ENCODE measurements at regions not wholly inside any gene's neighbourhood (a gene's known extent, or its start where the extent isn't known, plus 50 kb on each side); places are given as distances from the start of the nearest gene placed in this dataset.
"Not testable (repeated sequence)": the region's sequence is repeated elsewhere in the genome, so short reads cannot be mapped to it uniquely, and the experiment has no call there.

DNA sequence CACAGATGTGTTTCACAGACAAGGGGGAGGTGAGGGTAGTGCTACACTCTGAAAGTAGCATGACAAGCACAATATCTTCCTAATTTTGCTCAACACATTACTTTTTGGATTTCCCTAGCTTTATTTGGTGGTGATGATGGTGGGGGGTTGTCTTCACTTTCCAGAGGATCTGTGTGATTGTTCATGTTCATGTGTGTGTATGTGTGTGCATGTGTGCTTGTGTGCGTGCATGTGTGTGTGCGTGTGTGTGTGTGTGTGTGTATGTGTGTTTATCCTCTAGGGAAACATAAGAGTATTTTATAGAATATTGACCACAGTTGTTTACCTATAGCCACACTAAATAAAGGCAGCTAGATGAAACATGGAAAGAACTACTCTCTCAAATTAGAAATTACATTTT is 183.8 kb upstream of the EYA4 start:
- no peak for DNase-seq

DNA sequence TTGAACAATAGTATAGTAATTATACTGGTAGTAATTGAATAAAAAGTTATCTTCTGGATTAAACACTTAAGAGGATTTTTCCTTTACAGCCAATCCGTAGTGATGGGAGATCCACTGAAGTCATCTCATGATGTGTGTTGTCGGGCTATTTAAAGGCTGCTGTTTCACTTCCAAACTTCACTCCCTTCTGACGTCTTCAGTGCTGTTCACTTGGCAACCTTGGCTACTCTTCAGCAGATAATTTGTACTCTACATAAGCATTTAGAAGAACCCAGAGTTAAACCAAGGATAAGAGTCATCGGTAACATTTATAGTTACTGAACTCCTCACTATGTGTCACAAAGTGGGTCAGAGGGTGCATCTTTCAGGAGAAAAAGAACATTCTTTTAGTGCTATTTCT is 179.1 kb upstream of the EYA4 start:
- DNase-seq, result no peak

DNA sequence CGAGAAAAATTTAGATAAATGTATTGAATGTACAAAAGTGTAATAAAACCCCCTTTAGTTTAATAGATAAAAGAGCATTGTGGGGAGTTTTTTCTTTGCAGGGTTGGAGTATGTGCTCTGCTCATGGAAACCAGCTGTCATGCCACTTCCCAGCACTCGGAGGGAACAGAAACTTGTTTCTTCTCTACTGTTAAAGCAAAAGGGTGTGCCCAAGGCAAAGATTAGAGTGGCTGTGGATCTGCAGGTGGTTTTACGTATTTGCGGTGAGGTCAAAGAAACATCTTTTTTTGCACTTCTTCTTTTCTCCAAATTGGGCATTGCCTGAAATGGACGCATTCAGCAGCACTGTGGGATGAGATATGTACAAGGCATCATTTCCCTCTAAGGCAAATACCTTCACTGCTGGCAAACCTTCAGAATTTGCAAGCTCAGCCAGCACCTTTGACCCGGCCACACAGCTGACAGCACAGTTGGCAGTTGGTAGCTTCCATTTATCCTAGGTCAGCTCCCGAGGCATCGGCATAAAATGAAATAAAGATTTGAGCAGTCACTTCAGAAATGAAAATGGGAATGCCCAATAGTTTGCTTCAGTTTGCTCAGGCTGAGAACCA is 178.4 kb upstream of the EYA4 start:
- DNase-seq, result no peak

DNA sequence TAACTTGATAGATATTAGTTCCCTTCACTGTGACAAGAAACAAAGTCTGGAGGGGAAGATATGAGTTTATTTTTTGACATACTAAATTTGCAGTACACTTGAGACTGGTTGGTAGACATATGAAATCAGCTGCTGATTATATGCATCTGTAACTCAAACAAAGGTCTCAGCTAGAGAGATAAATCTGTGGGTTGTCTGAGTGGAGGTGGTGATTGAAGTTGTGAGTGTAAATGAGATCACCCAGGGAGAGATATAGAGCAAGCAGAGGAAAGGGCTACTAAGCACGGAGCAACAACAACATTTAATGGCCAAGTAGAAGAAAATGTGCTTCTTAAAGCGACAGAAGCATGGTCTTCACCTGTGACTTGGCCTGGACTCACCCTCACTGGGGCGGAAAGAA is 173.2 kb upstream of the EYA4 start:
- no peak for DNase-seq

DNA sequence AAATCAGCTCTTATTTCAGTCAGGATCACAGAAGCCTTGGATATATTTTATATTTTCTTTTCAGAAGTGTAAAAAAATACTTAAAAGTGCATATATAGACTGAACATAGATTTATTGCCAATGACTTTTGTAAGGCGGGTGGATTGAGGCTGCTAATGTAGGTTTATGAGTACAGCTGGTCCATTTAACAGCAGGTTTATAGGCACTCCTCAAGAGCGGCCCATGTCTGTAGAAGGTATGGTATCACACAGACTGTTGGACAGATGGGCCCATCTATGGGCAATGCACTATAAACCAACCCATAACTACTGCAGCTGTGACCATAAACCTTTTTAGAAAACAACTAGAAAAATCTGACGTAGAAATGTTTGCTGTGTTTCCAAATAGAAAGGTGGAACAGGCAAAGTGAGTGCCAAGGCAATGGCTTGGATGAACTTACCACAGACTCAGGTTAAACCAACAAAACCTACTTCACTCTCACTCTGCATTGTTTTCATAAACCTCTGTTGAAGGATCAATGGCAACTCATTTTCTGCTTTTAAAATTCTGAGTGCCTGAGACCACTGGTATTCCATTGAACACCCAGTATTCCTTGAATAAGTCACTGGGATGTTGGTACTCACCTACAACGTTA is 170.6 kb upstream of the EYA4 start:
- DNase-seq, result no peak

DNA sequence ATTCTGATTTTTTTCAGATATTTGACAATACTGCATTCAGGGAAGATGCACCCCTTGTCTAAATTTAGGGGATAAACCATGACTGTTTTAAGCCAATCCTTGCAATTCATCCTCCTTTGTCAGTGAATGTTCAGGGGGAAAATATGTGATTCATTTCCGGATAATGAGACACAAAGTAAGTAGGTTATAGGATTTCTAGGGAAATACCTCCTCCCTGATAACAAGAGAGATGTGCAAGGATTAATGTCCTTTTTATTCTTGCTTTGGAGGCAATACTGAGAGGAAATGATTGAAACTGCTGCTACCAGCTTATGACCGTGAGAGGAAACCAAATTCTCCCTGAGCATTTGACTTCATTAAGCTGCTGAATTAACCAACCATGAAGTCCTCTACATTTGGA is 161.3 kb upstream of the EYA4 start:
- no peak for DNase-seq

DNA sequence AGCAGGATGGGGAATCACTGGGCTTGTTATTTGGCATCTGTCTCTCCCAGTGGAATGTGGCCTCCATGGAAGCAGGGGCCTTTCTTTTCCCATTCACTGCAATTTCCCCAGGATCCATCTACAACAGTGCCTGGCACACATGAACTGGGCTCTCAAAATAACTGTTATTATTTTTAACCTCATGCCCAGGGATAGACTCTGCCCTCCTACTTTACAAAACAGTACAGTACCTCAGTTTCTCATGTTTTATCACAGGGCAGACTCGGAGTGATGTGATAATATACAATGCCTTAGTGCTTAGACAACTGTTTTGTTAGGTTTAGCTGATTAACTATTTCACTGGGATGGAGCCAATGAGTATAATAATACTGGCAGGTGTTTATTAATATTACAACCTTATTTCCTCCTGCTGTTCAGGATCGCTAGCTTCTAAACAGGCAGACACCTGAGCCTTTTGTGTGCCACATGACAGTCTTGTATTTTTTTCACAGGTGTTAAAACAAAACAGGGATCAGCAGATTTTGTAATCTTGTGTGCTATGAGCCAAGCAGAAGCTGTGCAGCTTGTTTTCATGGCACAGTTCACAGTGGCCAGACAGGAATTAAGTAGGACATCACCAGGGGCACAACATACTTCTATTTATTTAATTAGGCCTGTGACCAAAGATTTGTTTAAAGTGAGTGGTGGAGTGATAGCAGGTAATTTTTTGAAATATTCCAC is 157.7 kb upstream of the EYA4 start:
- DNase-seq, result no peak

DNA sequence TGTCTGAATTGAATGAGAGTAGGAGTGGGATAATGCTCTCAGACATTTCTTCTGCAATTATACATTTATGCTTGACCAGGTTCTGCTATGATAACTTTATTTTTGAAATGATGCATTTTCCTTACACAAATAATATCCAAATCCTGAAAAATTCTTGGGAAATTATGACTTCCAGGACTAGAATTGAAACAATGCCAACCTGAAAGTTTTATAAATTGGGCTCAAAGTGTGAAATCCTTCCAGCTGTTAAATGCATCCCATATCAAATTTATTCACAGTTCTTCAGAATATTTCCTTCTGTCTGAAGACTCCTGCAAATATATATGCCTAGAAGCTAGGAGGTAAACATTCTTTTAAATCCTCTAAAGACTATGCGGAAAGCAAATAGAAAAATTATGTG is 155.7 kb upstream of the EYA4 start:
- no peak for DNase-seq

DNA sequence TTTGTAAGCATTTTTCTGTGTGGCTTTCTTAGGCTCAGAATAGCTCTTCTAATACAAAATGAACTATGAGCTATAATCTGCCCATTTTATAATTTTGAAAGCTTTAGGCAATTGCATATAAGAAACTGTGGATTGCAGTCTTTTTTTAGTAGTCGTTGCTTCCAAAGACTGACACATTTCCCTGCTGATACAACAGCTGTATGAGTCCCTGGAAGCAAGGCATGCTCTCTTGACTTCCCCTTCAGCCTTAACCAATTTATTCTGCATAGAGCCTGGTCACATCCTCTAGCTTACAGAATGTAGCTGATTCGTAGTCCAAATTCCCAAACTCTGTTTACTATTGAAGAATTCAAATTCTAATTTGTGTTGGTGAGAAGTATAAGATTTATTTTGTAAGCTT is 155.3 kb upstream of the EYA4 start:
- DNase-seq, result no peak

DNA sequence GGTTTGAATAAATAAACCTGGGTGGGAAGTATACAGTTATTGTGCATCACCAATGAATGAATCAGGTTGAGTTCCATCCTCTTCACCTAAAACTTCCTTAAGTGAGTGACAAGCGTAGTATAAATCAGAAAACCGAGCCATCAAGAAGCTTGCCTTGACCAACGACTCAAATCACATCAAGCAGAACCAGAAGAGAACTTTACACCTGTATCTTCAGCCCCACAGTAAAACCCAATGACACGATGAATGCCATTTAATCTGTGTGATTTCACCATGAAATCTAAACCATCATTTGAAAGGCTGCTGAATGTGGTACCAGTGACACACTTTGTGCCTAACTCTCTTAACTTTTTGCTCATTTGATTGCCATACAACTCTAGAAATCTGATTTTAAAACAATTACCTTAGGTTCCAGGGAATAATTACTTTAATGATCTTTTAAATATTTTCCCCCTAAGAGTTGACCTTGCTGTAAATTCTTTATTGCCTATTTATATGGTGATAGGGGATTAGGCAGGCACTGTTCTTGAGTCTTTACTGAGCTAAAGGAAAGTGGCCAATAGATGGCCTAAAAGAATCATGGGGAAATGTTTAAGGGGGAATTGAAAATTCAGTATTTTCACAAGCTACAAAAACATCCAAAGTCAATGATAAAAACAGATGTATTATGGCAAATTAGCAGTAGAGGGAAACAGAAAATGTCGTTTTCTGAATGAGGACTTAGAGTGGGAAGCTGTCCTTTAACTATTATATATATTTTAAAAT is 152.0 kb upstream of the EYA4 start:
- DNase-seq, result no peak

DNA sequence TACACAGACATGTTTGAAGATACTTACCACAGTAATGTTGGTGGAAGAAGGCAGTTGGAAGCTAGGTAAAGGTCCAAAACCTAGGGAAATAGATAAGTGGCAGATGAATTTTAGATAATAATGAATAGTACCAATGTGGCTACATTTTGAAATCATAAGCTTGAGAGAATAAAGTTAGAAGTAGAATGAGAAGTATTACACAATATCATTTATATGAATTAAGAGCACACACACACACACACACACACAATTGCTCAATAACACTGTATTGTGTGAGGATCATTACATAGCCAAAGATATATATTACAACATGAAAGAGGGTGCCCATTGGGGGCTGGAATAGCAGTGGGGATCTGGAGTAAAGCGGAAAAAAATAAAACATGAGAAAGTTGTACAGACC is 149.0 kb upstream of the EYA4 start:
- DNase-seq, result no peak

DNA sequence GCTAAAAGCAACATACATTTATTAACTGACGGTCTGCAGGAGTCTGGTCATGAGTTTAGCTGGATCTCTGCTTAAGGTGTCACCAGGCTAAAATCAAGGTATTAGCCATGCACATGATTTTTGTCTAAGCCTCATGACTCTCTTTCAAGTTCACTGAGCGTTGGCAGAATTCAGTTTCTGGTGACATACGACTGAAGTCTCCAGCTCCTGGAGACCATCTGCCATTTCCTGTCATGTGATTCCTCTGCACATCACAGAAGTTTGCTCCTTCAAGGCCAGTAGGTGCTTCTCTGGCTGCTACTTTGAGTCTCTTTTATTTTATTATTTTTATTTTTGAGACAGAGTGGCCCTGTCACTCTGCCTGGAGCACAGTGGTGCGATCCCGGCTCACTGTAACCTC is 148.4 kb upstream of the EYA4 start:
- DNase-seq, result no peak

DNA sequence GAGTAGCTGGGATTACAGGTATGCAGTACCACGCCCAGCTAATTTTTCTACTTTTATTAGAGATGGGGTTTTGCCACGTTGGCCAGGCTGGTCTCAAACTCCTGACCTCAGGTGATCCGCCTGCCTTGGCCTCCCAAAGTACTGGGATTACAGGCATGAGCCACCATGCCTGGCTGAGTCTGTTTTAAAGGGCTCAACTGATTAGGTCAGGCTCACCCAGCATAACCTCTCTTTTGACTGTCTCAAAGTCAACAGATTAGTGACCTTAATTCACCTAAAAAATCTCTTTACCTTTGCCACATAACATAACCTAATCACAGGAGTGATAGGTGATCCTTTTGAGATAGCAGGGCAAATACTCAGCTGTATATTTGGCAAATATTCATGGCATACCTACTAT is 147.9 kb upstream of the EYA4 start:
- not testable (repeated sequence) for DNase-seq

DNA sequence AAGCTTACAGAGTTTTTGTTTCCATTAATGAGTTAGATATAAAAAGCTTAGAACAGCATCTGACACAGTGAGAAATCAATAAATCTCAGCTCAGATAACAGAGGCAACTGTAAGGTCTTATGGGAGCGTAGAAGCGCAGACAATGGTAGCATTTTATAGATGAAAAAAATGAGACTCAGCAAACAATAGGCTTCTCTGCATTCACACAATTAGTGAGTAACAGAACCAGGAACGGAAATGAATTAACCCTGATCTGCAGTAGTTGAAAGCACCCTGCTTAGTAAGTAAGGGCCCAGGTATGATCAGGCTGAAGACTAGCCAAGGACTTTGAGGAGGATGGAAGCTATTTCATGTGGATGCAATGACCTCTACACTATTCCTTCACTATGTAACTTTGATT is 147.2 kb upstream of the EYA4 start:
- DNase-seq, result no peak

DNA sequence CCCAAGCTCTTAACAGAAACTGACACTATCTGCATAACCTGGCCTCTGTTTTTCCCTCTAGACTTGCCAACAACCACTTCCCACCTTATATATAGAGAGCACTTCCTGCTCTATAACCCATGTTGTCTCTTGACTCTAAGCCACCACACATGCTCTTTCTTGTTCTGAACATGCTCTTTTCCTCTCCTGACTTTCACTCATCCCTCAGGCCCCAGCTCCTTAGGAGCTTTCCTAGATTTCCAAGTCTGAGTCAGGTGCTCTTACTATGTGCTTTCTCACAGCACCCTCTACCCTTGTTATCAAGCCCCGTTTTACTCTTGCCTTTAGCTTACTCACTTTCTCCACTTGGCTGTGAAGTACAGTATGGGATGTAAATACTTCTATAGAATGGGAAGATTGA is 143.9 kb upstream of the EYA4 start:
- no peak for DNase-seq

DNA sequence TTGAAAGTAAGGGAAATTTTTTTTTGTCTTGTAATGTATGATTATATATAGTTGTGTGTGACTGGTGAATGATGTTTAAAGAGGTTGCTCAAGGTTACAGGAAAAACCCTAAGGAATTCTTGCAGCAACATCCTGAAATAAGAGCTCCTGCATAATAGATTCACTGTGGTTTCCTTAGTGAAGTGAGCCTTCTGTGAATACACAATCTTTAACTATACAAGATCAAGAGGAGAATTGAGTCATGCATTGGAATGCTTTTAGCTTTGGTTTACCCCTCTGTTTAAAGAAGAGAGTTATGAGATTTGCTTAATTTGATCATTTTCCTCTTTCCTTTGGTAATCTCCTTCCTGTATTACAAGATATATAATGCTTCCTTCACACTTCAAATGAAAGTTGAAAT is 141.6 kb upstream of the EYA4 start:
- DNase-seq, result no peak

DNA sequence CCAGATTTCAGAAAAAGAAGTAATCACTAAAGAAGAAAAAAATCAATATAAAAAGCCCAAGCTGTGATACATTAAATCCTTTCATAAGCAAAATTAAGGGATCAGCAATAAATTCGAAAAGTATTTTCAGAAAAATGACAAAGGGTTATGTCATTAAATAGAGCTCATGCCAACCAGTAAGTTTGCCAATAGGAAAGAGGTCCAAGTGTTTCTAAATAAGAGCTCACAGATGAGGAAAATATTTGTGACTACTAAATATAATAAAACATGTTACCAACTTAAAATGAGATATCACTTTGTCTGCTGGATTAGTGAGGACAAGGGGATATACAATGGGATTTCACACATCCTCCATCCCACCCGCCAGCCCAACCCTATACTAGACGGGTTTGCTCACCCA is 140.3 kb upstream of the EYA4 start:
- DNase-seq, result no peak

DNA sequence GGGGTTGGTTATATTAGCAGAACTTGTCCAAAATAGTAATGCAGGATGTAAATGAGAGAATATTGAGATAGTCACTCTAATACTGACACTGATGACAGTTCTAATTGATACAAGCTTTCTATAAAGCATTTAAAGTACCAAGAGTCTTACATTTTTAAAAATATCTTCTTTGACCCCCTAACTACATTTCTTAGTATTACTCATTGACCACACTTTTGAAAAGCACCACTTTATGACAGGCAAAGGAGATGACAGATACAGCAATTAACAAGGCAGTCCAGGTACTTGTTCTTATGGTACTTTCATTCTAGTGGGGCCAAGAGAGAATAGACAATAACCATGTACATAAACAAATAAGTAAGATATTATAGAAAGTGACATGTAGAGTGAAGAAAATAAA is 139.4 kb upstream of the EYA4 start:
- DNase-seq, result no peak

DNA sequence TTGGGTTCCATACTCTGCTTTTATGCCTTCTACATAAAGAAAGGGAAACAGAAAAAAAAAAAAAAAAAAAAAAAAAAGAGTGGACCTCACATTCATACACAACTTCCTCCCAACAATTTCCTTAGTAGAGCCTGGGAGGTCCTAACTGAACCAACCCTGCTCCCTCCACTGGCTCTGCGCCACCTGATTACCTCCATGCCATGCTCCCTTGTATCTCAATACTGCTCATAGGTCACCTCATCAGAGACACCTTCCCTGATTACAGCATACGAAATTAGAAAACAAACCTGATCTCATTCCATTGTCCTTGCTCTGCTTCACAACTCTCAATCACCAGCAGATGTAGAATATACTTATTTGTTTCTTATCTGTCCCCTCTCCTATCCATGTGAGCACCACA is 134.2 kb upstream of the EYA4 start:
- no peak for DNase-seq

DNA sequence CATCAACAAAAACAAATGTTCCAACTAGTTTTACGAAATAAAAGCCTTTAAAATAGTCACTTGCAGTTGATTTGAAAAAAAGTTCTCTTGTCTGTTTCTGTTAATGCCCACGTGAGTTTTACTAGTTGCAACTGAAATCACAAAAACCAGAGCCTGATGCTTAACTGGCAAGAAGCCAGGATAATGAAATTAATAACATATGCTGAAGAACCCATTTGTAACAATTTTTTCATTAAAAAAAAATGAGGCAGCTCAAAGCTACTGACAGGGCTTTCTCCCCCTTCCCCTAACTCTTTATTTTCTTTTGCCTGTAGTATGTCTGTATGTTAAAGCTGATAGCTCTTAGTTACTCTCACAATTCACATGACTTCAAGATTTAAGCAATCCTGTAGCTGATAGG is 132.7 kb upstream of the EYA4 start:
- no peak for DNase-seq

DNA sequence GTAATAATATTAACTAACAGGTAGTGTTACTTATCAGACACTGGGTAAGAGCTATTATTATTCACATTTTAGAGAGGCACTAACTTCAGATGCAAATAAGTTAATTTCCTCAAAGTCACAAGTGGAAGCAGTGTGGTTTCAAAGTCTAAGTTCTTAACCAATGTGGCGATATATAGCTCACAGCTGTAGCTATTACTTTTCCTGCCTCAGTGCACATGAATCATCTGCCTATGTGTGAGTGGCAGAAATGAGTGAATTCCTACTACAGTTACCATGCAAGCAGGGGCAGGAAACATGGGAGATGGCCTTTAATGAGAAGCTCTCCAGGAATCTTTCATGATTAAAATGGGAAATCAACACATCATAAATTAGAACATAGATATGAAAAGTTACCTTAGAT is 126.2 kb upstream of the EYA4 start:
- DNase-seq, result no peak

DNA sequence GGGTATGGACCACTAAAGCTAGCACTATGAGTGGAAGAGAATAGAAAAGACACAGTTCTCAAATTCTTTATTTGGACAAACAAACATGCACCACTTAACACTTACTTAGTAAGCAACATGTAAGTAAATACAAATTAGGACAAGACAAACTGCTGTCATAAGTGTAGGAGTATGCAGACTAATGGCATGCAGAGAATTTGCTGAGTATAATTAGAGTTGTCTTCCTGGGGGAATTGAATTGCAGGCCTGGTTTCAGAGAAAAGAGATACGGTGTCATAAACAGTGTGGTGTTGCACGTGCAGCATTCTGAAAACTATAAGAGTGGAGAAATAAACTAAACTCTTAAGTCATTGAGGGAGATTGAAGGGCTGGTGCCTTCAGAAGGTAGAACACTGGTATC is 125.2 kb upstream of the EYA4 start:
- no peak for DNase-seq

DNA sequence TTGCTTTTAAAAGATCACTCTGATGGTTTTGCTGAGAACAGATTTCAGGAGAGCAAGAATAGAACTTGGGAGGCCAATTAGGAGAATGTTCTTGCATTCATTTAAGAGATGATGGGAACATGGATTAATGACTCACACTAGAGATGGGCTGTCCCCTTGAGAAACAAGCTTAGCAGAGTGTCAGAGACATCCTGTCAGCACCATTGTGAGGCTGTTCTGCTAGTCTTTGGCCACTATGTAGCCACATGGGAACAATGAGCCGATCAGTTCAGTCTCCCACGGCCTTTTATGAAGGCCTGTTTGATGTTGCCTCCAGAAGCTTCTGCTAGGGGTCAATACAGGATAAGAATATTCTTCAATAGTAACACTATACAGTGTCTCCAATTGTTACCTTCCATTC is 113.0 kb upstream of the EYA4 start:
- DNase-seq, result no peak

DNA sequence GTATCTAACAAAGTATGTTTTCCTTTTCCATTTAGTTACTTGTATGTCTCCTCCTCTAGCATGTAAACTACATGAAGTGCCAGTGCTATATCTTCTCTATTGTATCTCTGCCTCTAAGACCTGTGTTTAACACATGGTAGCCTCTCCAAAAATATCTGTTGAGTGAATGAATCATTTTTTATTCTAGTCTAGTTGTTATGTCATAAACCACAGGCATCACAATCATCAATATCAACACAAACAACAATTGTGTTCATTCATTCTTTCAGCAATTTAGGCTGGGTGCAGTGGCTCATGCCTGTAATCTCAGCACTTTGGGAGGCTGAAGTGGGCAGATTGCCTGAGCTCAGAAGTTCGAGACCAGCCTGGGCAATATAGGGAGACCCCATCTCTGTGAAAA is 111.6 kb upstream of the EYA4 start:
- DNase-seq, result no peak
